ENCODE measurements at regions not wholly inside any gene's neighbourhood (a gene's known extent, or its start where the extent isn't known, plus 50 kb on each side); places are given as distances from the start of the nearest gene placed in this dataset.
"Not testable (repeated sequence)": the region's sequence is repeated elsewhere in the genome, so short reads cannot be mapped to it uniquely, and the experiment has no call there.

DNA sequence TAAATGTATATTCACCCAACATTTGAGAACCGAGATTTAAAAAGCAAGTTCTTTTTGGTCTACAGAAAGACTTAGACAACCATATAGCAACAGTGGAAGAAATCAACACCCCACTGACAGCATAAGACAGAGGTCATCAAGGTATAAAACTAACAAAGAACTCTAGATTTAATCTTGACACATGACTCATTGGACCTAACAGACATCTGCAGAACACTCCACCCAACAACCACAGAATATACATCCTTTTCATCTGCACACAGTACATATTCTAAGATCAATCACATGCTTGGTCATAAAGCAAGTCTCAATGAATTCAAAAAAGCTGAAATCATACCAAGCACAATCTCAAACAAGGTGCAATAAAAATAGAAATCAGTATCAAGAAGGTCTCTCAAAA lies 65.8 kb downstream of the SPIN4 start:
- no peak for DNase-seq (ENCODE audit: low read depth)

DNA sequence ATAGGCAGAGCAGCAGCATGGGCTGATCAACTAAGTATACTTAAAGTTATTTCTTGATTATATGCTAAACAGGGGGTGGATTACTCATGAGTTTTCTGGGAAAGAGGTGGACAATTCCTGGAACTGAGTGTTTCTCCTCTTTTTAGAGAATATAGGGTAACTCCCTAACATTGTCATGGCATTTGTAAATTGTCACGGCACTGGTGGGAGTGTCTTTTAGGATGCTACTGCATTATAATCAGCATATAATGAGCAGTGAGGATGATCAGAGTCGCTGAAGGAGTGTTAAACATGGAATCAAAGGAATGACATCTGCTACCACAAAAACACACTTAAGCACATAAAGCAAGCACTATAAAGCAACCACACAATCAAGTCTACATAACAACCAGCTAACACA lies 66.5 kb downstream of the SPIN4 start:
- TF ChIP-seq, protein P1, sequence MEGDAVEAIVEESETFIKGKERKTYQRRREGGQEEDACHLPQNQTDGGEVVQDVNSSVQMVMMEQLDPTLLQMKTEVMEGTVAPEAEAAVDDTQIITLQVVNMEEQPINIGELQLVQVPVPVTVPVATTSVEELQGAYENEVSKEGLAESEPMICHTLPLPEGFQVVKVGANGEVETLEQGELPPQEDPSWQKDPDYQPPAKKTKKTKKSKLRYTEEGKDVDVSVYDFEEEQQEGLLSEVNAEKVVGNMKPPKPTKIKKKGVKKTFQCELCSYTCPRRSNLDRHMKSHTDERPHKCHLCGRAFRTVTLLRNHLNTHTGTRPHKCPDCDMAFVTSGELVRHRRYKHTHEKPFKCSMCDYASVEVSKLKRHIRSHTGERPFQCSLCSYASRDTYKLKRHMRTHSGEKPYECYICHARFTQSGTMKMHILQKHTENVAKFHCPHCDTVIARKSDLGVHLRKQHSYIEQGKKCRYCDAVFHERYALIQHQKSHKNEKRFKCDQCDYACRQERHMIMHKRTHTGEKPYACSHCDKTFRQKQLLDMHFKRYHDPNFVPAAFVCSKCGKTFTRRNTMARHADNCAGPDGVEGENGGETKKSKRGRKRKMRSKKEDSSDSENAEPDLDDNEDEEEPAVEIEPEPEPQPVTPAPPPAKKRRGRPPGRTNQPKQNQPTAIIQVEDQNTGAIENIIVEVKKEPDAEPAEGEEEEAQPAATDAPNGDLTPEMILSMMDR (conservative IDR thresholded peaks at IDR 0.05; ENCODE audit: low read depth, low read length), result no peak
- H3K4me3 ChIP-seq (ENCODE audit: low read depth, low read length), result no peak overlapping the region
- DNase-seq (ENCODE audit: low read depth), result no peak

More for the DNA sequence above, 65.8 kb downstream of the SPIN4 start:
- no peak overlapping the region for H3K4me3 ChIP-seq (ENCODE audit: low read depth, low read length)
- TF ChIP-seq, protein P1 (conservative IDR thresholded peaks at IDR 0.05; ENCODE audit: low read depth, low read length), result no peak

DNA sequence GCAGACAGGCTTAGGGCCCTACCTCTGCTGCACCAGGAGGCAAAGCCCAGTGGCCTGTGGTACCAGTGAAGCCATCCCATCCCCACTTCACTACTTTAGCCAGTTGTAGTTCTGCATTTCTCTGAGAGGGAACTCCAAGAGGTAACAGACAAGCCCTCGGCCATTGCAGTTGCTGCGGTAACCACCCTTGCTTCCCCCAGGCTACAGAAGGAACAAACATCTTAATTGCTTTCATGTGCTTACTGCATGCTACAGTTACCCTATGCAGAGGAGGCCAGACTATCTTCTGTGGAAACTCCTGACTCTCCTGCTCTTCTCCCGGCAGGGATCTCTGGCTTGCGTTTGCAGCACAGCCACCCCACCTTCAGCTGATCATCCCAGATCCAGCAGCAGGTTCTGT lies 67.8 kb downstream of the SPIN4 start:
- DNase-seq (ENCODE audit: low read depth), result no peak
- H3K4me3 ChIP-seq (ENCODE audit: low read depth, low read length), result no peak overlapping the region
- TF ChIP-seq, protein P1 (conservative IDR thresholded peaks at IDR 0.05; ENCODE audit: low read depth, low read length), result no peak

DNA sequence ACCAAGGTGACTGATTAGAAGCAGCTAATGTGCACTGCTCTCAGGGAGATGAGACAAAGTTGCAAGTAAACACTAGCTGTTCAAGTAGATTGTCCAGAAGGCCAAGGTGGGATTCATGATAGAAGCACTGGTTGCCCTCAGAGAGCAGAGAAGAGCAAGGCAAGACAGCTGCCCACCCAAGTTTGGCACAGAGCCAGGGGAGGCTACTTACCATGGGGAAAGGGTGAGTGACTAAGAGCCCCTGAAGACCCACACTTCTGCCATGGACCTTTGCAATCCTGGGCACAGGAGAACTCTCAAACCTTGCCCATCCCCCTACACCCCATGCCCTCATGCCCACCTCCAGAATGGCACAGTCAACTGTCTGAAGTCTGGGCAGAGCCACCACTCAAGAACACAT lies 68.3 kb downstream of the SPIN4 start:
- no peak for DNase-seq (ENCODE audit: low read depth)
- TF ChIP-seq, protein P1 (conservative IDR thresholded peaks at IDR 0.05; ENCODE audit: low read depth, low read length), result no peak
- H3K4me3 ChIP-seq (ENCODE audit: low read depth, low read length), result no peak overlapping the region

DNA sequence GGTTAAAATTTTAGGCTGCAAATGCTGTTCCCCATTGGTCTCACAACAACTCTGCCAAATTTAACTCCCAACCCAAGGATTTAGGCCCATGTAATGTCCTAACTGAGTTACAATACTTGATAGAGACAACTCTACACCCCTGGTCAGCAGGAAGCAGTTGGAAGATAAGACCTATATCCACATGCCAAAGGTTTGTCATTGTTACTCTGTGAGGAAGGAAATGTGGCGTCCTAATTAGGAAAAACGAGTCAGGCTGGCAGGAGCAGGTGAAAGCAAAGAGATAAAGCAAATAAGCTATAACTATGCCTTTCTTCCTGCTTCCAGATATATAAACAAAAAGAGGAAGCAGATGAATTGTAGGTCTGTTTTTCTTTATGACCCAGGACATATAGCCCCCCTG lies 69.1 kb downstream of the SPIN4 start:
- TF ChIP-seq, protein P1 (conservative IDR thresholded peaks at IDR 0.05; ENCODE audit: low read depth, low read length), result no peak
- no peak overlapping the region for H3K4me3 ChIP-seq (ENCODE audit: low read depth, low read length)
- DNase-seq (ENCODE audit: low read depth), result no peak

DNA sequence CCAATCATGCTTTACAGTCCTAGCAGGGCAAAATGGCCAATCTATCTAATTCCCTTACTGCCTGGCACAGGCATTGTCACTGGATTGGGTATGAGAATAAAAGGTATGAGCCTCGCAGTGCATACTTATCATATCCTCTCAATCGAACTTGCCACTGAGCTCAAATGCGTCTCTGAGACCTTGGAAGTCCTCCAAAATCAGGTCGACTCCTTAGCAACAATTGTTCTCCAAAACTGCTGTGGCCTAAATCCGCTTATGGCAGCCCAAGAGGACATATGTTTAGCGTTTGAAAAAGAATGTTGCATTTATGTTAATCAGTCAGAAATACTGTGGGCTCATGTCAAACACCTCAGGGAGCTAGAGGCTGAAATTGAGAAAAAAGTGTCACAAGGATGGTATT lies 69.7 kb downstream of the SPIN4 start:
- no peak for DNase-seq (ENCODE audit: low read depth)
- H3K4me3 ChIP-seq (ENCODE audit: low read depth, low read length), result no peak overlapping the region
- TF ChIP-seq, protein P1 (conservative IDR thresholded peaks at IDR 0.05; ENCODE audit: low read depth, low read length), result no peak

DNA sequence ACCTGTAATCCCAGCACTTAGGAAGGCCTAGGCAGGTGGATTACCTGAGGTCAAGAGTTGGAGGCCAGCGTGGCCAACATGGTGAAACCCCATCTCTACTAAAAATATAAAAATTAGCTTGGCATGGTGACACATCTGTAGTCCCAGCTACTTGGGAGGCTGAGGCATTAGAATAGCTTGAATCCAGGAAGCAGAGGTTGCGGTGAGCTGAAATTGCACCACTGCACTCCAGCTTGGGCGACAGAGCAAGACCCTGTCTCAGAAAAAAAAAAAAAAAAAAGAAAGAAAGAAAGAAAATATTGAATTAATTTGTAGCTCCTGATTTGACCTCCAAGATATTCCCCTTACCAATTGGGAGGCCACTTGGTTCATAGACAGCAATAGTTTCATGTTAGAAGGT lies 73.7 kb downstream of the SPIN4 start:
- DNase-seq (ENCODE audit: low read depth); H3K4me3 ChIP-seq (ENCODE audit: low read depth, low read length): not testable (repeated sequence)

DNA sequence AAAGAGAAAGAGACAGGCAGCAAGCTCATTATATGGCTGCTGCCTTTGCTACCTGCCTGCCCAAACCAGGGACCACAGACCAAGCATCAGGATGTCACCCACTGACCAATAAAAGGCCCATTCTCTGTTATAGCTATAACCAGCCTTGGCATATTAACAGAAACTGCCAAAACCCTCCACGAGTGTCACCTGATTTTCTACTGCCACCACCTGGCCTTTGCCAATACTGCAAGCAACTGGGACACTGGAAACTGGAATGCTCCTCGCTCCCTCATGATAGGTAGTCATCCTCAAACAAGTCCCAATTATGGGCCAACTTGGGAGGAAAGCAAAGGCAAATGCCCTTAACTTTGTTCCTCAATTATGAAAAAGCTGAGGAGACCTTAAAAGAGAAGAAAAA lies 76.0 kb downstream of the SPIN4 start:
- no peak overlapping the region for H3K4me3 ChIP-seq (ENCODE audit: low read depth, low read length)
- TF ChIP-seq, protein P1 (conservative IDR thresholded peaks at IDR 0.05; ENCODE audit: low read depth, low read length), result peak; percentile 66
- no peak for DNase-seq (ENCODE audit: low read depth)
